CD14-positive monocyte (primary cell): ENCODE measurements at regions not wholly inside any gene's neighbourhood (a gene's known extent, or its start where the extent isn't known, plus 50 kb on each side); places are given as distances from the start of the nearest gene placed in this dataset.

ENCODE experiments used
- DNase-seq, 3 donors: peaks; one replicate each; pipeline ENCODE4 v3.0.0-alpha.2; 2011 to 2022
- H2AFZ ChIP-seq: 2 replicates; pipeline ENCODE4 v1.6.0; 2012; ENCODE audit warnings: mild to moderate bottlenecking, low read depth, low read length, inconsistent platforms; ENCODE audit not compliant: insufficient read depth, poor library complexity, severe bottlenecking
- H3K27ac ChIP-seq, 2 donors: 1 replicate in 1 of 2; 2 replicates in 1 of 2; pipeline ENCODE4 v1.5.1; 2012 to 2013; ENCODE audit warnings: low read length in 2 of 2, control low read depth in 1 of 2, inconsistent platforms in 1 of 2, low read depth in 1 of 2, mild to moderate bottlenecking in 1 of 2
- H3K27me3 ChIP-seq, 2 donors: one replicate each; pipeline versions ENCODE4 v1.6.0 to v1.6.1; 2011 to 2013; ENCODE audit warnings: low read length in 2 of 2; ENCODE audit not compliant: control insufficient read depth in 2 of 2, insufficient read depth in 2 of 2
- H3K36me3 ChIP-seq, 2 donors: replicated peaks in 1 of 2; 1 replicate in 1 of 2; 2 replicates in 1 of 2; pipeline versions ENCODE4 v1.5.1 to v1.6.1; 2012 to 2013; ENCODE audit warnings: low read length in 2 of 2, control low read depth in 1 of 2, inconsistent platforms in 1 of 2, mild to moderate bottlenecking in 1 of 2; ENCODE audit not compliant: insufficient read depth in 2 of 2, control insufficient read depth in 1 of 2
- H3K4me1 ChIP-seq, 2 donors: 1 replicate in 1 of 2; 2 replicates in 1 of 2; pipeline versions ENCODE4 v1.5.1 to v1.6.1; 2012 to 2013; ENCODE audit warnings: low read length in 2 of 2, control low read depth in 1 of 2, inconsistent platforms in 1 of 2, mild to moderate bottlenecking in 1 of 2, moderate library complexity in 1 of 2; ENCODE audit not compliant: insufficient read depth in 2 of 2, control insufficient read depth in 1 of 2
- H3K4me2 ChIP-seq: replicated peaks from 2 replicates; pipeline ENCODE3; 2012; ENCODE audit warnings: low read length, moderate library complexity, mild to moderate bottlenecking; ENCODE audit not compliant: poor library complexity, severe bottlenecking; ENCODE audit errors: extremely low read depth
- H3K4me3 ChIP-seq, 3 experiments: fragments of 200-600 bp in 1 of 3; sonication (generic) in 1 of 3; replicated peaks in 1 of 3; 1 replicate in 2 of 3; 2 replicates in 1 of 3; pipeline ENCODE4 v1.5.1; 2011 to 2013; ENCODE audit warnings: low read length in 3 of 3, mild to moderate bottlenecking in 3 of 3, control low read depth in 2 of 3, low read depth in 2 of 3, inconsistent platforms in 1 of 3, moderate library complexity in 1 of 3
- H3K79me2 ChIP-seq: 2 replicates; pipeline ENCODE4 v1.6.0; 2012; ENCODE audit warnings: mild to moderate bottlenecking, control low read depth, inconsistent platforms, low read length, moderate library complexity; ENCODE audit not compliant: insufficient read depth
- H3K9ac ChIP-seq: 2 replicates; pipeline ENCODE4 v1.6.0; 2017; ENCODE audit warnings: low read length, mild to moderate bottlenecking; ENCODE audit not compliant: insufficient read depth, poor library complexity, severe bottlenecking
- H3K9me3 ChIP-seq, 2 donors: replicated peaks in 1 of 2; 1 replicate in 1 of 2; 2 replicates in 1 of 2; pipeline versions ENCODE4 v1.5.1 to v1.6.1; 2012 to 2013; ENCODE audit warnings: low read length in 2 of 2, control low read depth in 1 of 2; ENCODE audit not compliant: control insufficient read depth in 1 of 2, insufficient read depth in 1 of 2
- H4K20me1 ChIP-seq: 2 replicates; pipeline ENCODE4 v1.6.0; 2012; ENCODE audit warnings: mild to moderate bottlenecking, low read length, control low read depth, moderate library complexity; ENCODE audit not compliant: insufficient read depth
- H3K27ac Mint-ChIP-seq, 7 donors: one replicate each; pipeline ENCODE4 v1.8.0; 2020; ENCODE audit warnings: mild to moderate bottlenecking in 7 of 7, mixed read lengths in 7 of 7, moderate library complexity in 6 of 7, inconsistent platforms in 2 of 7
- H3K27me3 Mint-ChIP-seq, 3 donors: one replicate each; pipeline ENCODE4 v1.8.0; 2021 to 2022; ENCODE audit warnings: low read depth in 3 of 3, mild to moderate bottlenecking in 3 of 3, mixed read lengths in 3 of 3, moderate library complexity in 3 of 3, inconsistent platforms in 1 of 3
- H3K36me3 Mint-ChIP-seq, 2 donors: one replicate each; pipeline ENCODE4 v1.8.0; 2020; ENCODE audit warnings: mixed read lengths in 2 of 2, inconsistent platforms in 1 of 2, mild to moderate bottlenecking in 1 of 2
- H3K4me1 Mint-ChIP-seq: one replicate; pipeline ENCODE4 v1.8.0; 2020; ENCODE audit warnings: mild to moderate bottlenecking, mixed read lengths
- H3K4me3 Mint-ChIP-seq, 2 donors: one replicate each; pipeline ENCODE4 v1.8.0; 2020; ENCODE audit warnings: mild to moderate bottlenecking in 2 of 2, mixed read lengths in 2 of 2, moderate library complexity in 1 of 2
- H3K9me3 Mint-ChIP-seq, 7 donors: one replicate each; pipeline ENCODE4 v1.8.0; 2020 to 2022; ENCODE audit warnings: mixed read lengths in 7 of 7, mild to moderate bottlenecking in 6 of 7, moderate library complexity in 6 of 7, inconsistent platforms in 2 of 7
- WGBS: methylation state at CpG from one replicate; pipeline ENCODE4 v1.1.5; 2013; ENCODE audit warnings: missing lambda C conversion rate; ENCODE audit not compliant: insufficient coverage; 5-methylcytosine and 5-hydroxymethylcytosine counted together
- intact Hi-C, 2 donors: fragments of 100-400 bp; cut with micrococcal nuclease; formaldehyde crosslinking; loops; one replicate each; pipeline versions ENCODE4 v1.15.0 to v1.15.1; 2023
- TF ChIP-seq, protein P1 (sequence below): fragments of 200-600 bp; IDR thresholded peaks from one replicate; pipeline ENCODE4 v1.8.0; 2022; ENCODE audit warnings: antibody characterized with exemption, mild to moderate bottlenecking

DNA sequence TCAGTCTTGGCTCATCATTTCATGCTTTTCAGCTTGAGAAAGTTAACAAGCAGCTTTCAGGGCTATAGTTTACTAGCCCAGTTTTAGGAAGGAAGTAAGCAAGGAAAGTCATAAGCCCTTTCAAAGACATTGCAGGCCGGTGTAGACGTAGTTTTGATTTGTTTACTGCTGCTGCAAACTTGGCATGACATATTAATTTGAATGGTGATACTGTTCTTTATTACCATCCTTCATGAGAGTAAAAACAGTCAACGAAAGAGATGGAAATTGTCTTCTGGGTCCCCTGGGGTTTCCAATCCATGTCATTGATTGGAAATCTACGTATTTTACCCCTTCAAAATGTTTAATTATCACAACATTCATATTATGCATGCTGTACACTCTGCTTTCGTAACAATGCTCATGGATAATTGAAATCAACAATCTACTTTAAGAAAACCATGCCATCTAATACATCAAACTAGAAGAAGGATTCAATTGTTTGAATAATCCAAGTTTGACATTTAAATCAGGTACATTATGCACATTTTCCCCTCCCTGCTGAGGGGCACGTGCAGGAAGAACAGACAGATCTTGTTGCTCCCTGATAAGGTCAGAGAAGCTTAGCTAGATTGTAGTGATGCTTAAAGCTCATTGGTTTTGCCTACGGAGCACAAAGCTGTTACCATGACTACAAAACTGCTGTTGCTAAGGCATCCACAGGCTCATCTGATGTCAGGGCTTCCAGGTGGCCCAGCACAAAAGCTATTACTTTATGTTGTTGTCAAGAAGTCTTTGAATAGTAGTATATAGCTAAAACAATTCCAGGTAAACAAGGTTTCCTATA, 139.9 kb upstream of the PRLR start:
- peaks cover 21% of the 10 kb centered on the region for H3K4me1 Mint-ChIP-seq
- Histone ChIP-seq H3K36me3 (no peaks in the 10 kb centered on the region), H4K20me1 (no peaks in the 10 kb centered on the region), H3K9me3 (no peaks in the 10 kb centered on the region), H3K27ac (no peak overlapping the region), H3K4me2 (no peak overlapping the region), H3K27me3 (no peaks in the 10 kb centered on the region), H2AFZ (no peak overlapping the region), H3K4me1 (peaks cover 6 to 11% of the 10 kb centered on the region in 2 donors), H3K79me2 (no peaks in the 10 kb centered on the region), H3K9ac (no peak overlapping the region), H3K4me3 (no peak overlapping the region)
- peak overlapping the region in 2 of 7 donors; percentile 40 to 80 for H3K27ac Mint-ChIP-seq
- H3K4me3 Mint-ChIP-seq = no peak overlapping the region
- H3K27me3 Mint-ChIP-seq = peaks cover 2% of the 10 kb centered on the region in 3 donors
- DNase-seq = no peak
- intact Hi-C loops = no loop called here
- peaks cover 0 to 7% (median 0%) of the 10 kb centered on the region in 7 donors for H3K9me3 Mint-ChIP-seq
- H3K36me3 Mint-ChIP-seq = no peaks in the 10 kb centered on the region
- TF ChIP-seq, protein P1, sequence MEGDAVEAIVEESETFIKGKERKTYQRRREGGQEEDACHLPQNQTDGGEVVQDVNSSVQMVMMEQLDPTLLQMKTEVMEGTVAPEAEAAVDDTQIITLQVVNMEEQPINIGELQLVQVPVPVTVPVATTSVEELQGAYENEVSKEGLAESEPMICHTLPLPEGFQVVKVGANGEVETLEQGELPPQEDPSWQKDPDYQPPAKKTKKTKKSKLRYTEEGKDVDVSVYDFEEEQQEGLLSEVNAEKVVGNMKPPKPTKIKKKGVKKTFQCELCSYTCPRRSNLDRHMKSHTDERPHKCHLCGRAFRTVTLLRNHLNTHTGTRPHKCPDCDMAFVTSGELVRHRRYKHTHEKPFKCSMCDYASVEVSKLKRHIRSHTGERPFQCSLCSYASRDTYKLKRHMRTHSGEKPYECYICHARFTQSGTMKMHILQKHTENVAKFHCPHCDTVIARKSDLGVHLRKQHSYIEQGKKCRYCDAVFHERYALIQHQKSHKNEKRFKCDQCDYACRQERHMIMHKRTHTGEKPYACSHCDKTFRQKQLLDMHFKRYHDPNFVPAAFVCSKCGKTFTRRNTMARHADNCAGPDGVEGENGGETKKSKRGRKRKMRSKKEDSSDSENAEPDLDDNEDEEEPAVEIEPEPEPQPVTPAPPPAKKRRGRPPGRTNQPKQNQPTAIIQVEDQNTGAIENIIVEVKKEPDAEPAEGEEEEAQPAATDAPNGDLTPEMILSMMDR = no peak
- no CpG with 5 or more reads among the region's 7 CpGs for WGBS

DNA sequence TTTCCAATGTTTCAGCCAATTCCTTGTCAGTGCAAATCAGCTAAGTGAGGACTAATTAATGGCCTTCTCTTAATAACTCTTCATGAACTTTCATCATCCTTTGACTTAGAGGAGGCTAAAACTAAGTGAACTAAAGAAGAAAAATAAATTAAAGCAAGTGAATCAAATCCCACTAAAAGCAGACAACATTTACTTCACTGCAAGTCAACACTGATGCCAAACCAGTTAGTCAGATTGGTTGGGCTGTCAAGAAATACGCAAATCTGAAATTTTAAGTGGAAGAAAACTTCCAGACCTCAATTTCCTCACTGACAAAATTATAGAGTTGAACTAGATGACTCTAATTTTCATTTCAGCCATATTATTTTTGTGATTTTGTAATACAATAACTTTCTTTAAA, 137.2 kb upstream of the PRLR start:
- H3K27me3 ChIP-seq = no peaks in the 10 kb centered on the region
- no peak overlapping the region for H3K27ac ChIP-seq
- H2AFZ ChIP-seq = no peak overlapping the region
- no peak for DNase-seq
- H3K9me3 Mint-ChIP-seq = peaks cover 0 to 7% (median 1%) of the 10 kb centered on the region in 7 donors
- no CpG with 5 or more reads among the region's 1 CpG for WGBS
- H3K4me2 ChIP-seq = no peak overlapping the region
- no peak overlapping the region for H3K4me3 ChIP-seq
- H3K27ac Mint-ChIP-seq = no peak overlapping the region
- H3K27me3 Mint-ChIP-seq = peaks cover 0 to 2% (median 2%) of the 10 kb centered on the region in 3 donors
- no peaks in the 10 kb centered on the region for H3K36me3 Mint-ChIP-seq
- no peak overlapping the region for H3K9ac ChIP-seq
- no peak overlapping the region for H3K4me3 Mint-ChIP-seq
- peaks cover 5 to 11% of the 10 kb centered on the region in 2 donors for H3K4me1 ChIP-seq
- H3K79me2 ChIP-seq = no peaks in the 10 kb centered on the region
- no peaks in the 10 kb centered on the region for H4K20me1 ChIP-seq
- peaks cover 14% of the 10 kb centered on the region for H3K4me1 Mint-ChIP-seq
- TF ChIP-seq, protein P1 = no peak
- H3K9me3 ChIP-seq = no peaks in the 10 kb centered on the region
- intact Hi-C loops = no loop called here
- H3K36me3 ChIP-seq = no peaks in the 10 kb centered on the region
